ENCODE measurements at regions not wholly inside any gene's neighbourhood (a gene's known extent, or its start where the extent isn't known, plus 50 kb on each side); places are given as distances from the start of the nearest gene placed in this dataset.

DNA sequence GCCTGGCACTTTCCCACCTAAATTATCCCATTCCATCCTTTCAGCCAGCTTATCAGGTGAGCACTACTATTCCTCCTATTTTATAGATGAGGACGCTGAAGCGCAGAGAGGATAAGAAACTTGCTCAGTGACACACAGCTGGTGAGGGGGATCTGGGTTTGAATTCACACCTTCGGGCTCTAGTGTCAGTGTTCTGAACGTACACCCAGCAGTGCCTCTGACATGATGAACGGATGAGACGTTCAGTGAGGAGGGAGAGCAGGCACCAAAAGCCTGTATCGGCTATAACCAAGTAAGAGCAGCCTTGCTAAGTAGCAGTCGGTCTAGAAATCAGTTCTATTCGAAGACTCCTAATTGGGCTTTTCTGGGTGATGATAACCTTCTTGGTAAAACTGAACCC lies 167.0 kb downstream of the ASB1 start:
- Histone ChIP-seq H3K36me3 (ENCODE audit: insufficient read depth, insufficient read length, low read length) (no peaks in the 10 kb centered on the region), H3K4me1 (ENCODE audit: insufficient read depth, insufficient read length) (peaks cover 3% of the 10 kb centered on the region), H3K9ac (ENCODE audit: insufficient read length, low read depth) (no peak overlapping the region), H3K27me3 (ENCODE audit: insufficient read depth, insufficient read length) (peaks cover 4% of the 10 kb centered on the region), H3K4me3 (ENCODE audit: insufficient read length, low read depth) (no peak overlapping the region), H3K9me3 (ENCODE audit: insufficient read depth, low read length) (no peaks in the 10 kb centered on the region)
- TF ChIP-seq YY1 (IDR thresholded peaks at IDR 0.05; ENCODE audit: insufficient read depth, insufficient read length): no peak
- no peak for TF ChIP-seq ZNF274 (IDR thresholded peaks at IDR 0.05; ENCODE audit: low read depth, low read length)
- no peak for TF ChIP-seq SUZ12 (IDR thresholded peaks at IDR 0.05; ENCODE audit: extremely low read depth, insufficient read depth, insufficient read length)
- DNase-seq (ENCODE audit: low read depth, low spot score): no peak

DNA sequence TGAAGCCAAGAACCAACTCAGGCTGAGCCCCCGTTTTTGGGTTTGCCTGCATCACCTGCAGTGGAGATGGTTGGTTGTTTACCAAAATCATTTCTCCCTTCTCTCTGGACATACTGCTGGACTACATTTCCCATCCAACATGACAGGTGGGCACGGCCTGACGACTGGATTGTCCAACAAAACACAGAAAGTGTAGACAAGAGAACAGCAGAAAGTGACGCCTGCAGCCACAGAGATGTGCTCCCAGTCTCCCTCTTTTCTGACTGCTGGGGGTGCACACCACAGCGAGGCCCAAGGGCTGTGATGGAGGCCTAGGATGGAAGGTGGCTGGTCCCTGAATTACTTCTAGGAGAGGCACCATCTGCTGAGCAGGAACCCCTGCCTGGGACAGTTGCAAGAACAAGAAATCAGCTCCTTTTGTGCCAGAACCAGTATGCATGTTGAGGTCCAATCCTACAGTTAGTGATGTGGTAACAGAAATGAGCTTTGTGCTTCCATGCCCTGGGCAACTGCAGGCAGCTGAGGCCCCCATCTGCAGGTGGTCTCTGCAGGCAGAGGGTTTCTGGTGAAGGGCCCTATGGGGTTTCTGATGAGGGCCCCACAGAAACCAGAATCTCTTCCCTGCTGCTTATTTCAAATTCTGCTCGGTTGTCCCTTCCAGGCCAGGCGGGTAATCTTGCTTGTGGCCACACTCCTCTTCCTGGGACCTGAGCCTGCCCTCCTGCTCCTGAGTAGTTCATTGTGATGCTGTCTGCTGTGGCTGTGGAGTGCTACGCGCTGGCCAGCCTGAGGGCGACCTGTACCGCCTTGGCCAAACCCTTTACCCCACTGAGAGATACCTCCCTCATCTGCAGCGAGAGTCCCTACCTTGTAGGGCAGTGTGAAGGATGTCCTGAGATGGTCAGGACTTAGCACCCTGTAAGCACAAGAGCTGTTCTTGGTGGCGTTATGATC lies 168.3 kb downstream of the ASB1 start:
- Histone ChIP-seq H3K36me3 (ENCODE audit: insufficient read depth, insufficient read length, low read length) (no peaks in the 10 kb centered on the region), H3K9ac (ENCODE audit: insufficient read length, low read depth) (no peak overlapping the region), H3K27me3 (ENCODE audit: insufficient read depth, insufficient read length) (peaks cover 4% of the 10 kb centered on the region), H3K4me3 (ENCODE audit: insufficient read length, low read depth) (no peak overlapping the region), H3K9me3 (ENCODE audit: insufficient read depth, low read length) (no peaks in the 10 kb centered on the region), H3K4me1 (ENCODE audit: insufficient read depth, insufficient read length) (peaks cover 3% of the 10 kb centered on the region)
- TF ChIP-seq ZNF274 (IDR thresholded peaks at IDR 0.05; ENCODE audit: low read depth, low read length): no peak
- no peak for TF ChIP-seq YY1 (IDR thresholded peaks at IDR 0.05; ENCODE audit: insufficient read depth, insufficient read length)
- no peak for TF ChIP-seq SUZ12 (IDR thresholded peaks at IDR 0.05; ENCODE audit: extremely low read depth, insufficient read depth, insufficient read length)
- DNase-seq (ENCODE audit: low read depth, low spot score): no peak

DNA sequence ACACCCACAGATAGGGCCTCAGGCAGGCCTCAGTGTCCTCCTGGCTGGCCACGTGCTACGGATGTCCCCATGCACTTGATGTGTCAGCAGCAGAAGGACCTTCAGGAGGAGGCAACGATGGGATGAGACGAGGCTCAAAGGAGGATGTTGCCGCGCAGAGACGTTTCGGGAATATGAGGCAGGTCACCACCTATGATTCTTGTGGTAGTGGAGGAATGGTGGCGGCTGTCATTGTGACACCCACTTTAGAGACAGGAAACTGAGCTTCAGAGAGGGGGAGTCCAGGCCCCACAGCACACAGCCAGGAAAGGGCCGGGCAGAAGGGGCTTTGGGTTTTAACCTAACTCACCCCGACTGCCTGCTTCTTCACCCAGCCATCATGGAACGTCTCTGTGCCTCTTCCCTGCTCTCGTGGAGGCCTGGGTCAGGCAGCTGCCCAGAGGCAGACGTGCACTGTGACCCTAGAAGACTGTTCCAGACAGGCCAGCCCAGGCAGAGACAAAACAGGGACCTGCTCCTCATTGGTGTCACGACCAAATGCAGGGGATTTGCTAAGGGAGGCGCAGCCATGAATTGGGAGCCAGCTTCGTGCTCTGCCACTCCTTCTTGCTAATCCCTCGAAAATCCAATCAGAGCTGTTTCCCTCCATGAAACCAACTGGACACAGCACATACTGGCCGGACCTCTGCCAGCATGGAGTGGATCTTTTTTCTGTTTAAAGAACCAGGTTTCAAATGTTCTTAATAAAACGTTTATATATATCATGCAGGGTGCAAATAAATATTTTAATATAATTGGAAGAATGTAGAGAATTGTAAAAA lies 169.2 kb downstream of the ASB1 start:
- Histone ChIP-seq H3K27me3 (ENCODE audit: insufficient read depth, insufficient read length) (peaks cover 4% of the 10 kb centered on the region), H3K4me1 (ENCODE audit: insufficient read depth, insufficient read length) (peaks cover 3% of the 10 kb centered on the region), H3K4me3 (ENCODE audit: insufficient read length, low read depth) (no peak overlapping the region), H3K36me3 (ENCODE audit: insufficient read depth, insufficient read length, low read length) (no peaks in the 10 kb centered on the region), H3K9me3 (ENCODE audit: insufficient read depth, low read length) (no peaks in the 10 kb centered on the region), H3K9ac (ENCODE audit: insufficient read length, low read depth) (no peak overlapping the region)
- TF ChIP-seq ZNF274 (IDR thresholded peaks at IDR 0.05; ENCODE audit: low read depth, low read length): no peak
- TF ChIP-seq YY1 (IDR thresholded peaks at IDR 0.05; ENCODE audit: insufficient read depth, insufficient read length): no peak
- no peak for DNase-seq (ENCODE audit: low read depth, low spot score)

DNA sequence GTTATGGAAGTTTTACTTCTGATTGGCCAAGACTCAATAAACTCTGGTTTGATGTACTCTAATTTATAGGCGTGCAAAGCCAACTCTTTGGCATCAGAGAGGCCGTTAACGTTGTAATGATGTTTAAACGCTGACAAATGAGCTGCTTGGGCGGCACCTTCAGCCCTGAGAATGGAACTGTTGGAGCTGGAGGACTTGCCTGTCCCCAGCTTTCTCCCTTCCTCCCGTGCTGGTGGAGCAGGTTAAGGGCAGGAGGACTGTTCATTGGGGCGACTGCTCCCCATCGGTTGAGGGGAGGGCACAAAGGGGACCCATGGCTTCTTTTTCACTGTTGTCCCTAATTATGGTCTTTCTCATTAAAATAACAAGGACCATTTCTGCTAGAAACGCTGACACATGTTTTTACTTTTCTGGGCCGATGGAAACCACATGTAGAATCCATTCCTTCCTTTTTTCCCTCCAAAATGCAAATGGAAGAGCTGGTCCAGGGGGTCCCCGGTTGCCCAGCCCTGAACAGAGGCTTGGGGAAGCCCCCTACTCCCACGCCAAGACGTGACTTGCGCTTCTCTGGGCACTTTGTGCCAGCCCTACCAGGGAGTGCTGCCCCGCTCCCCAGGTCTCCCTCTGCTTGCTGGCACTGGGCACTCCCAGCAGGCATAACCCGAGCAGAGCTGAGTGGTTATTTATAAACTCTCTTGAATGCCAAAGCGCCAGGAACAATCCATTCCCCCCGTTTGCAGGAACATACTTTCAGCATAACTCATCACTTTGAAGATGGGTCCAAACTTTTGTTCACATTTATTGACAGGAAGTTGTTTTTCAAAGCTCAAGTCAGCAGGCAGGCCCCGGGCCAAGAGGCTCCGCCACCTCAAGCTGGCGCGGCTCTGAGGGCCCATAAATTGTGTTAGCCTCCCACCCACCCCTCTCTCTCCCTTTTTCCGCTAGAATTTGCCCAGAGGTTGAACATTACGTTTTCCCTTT lies 170.1 kb downstream of the ASB1 start:
- Histone ChIP-seq H3K9me3 (ENCODE audit: insufficient read depth, low read length) (no peaks in the 10 kb centered on the region), H3K27me3 (ENCODE audit: insufficient read depth, insufficient read length) (peaks cover 4% of the 10 kb centered on the region), H3K36me3 (ENCODE audit: insufficient read depth, insufficient read length, low read length) (no peaks in the 10 kb centered on the region), H3K9ac (ENCODE audit: insufficient read length, low read depth) (no peak overlapping the region), H3K4me1 (ENCODE audit: insufficient read depth, insufficient read length) (peaks cover 3% of the 10 kb centered on the region), H3K4me3 (ENCODE audit: insufficient read length, low read depth) (no peak overlapping the region)
- TF ChIP-seq ZNF274 (IDR thresholded peaks at IDR 0.05; ENCODE audit: low read depth, low read length) (no peak), SUZ12 (IDR thresholded peaks at IDR 0.05; ENCODE audit: extremely low read depth, insufficient read depth, insufficient read length) (no peak), YY1 (IDR thresholded peaks at IDR 0.05; ENCODE audit: insufficient read depth, insufficient read length) (no peak)
- no peak for DNase-seq (ENCODE audit: low read depth, low spot score)

DNA sequence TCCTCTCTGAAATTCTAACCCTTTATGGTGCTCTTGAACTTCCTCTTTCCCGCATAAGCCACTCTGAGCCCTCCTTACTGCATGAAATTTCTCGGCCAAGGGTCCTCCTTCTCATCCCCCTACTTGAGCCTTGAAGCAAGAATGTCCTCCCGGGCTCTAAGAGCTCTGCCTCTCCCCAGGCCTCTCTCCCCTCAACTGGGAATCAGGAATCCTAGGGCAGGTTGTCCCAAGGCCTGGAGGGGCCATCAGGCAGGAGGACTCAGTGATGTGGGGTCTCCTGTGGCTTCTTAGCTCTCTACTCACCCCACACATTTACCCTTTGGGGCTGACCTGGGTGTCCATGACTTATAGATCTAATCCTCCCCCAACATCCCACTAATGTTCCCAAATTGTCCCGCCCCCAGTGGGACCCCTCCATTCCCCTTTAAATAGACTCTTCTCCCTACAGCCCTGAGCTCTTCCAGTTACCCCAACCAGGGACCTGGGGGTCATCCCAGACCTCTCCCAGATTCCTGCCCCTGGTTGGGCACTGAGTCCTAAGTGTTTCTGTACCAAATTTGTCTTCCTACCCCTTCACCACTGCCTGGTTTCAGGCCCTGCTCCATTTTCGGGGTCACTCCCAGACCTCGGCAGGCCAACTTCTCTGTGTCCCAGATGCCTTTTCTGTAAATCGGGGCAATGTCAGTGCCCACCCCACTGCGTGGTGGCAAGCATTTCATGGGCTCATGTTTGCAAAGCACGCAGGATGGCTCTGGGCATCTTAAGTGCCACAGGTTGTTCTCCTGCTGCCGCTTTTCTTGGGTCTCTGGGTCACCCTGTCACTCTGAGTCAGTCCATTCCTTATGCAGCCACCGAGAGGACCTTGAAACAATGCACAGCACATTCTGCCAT lies 171.2 kb downstream of the ASB1 start:
- no peak overlapping the region for H3K9ac ChIP-seq (ENCODE audit: insufficient read length, low read depth)
- DNase-seq (ENCODE audit: low read depth, low spot score): no peak
- H3K36me3 ChIP-seq (ENCODE audit: insufficient read depth, insufficient read length, low read length): no peaks in the 10 kb centered on the region
- 0 out of 2 replicates have a peak, but pooled peaks cover under 1% of the 10 kb centered on the region for H3K9me3 ChIP-seq (ENCODE audit: insufficient read depth, low read length)
- H3K4me3 ChIP-seq (ENCODE audit: insufficient read length, low read depth): no peak overlapping the region
- H3K4me1 ChIP-seq (ENCODE audit: insufficient read depth, insufficient read length): peaks cover 3% of the 10 kb centered on the region
- no peak for TF ChIP-seq YY1 (IDR thresholded peaks at IDR 0.05; ENCODE audit: insufficient read depth, insufficient read length)
- TF ChIP-seq ZNF274 (IDR thresholded peaks at IDR 0.05; ENCODE audit: low read depth, low read length): no peak
- TF ChIP-seq SUZ12 (IDR thresholded peaks at IDR 0.05; ENCODE audit: extremely low read depth, insufficient read depth, insufficient read length): no peak
- H3K27me3 ChIP-seq (ENCODE audit: insufficient read depth, insufficient read length): peaks cover 4% of the 10 kb centered on the region

Data from NT2/D1 (cell line).